ENCODE measurements at regions not wholly inside any gene's neighbourhood (a gene's known extent, or its start where the extent isn't known, plus 50 kb on each side); places are given as distances from the start of the nearest gene placed in this dataset.
"Not testable (repeated sequence)": the region's sequence is repeated elsewhere in the genome, so short reads cannot be mapped to it uniquely, and the experiment has no call there.

DNA sequence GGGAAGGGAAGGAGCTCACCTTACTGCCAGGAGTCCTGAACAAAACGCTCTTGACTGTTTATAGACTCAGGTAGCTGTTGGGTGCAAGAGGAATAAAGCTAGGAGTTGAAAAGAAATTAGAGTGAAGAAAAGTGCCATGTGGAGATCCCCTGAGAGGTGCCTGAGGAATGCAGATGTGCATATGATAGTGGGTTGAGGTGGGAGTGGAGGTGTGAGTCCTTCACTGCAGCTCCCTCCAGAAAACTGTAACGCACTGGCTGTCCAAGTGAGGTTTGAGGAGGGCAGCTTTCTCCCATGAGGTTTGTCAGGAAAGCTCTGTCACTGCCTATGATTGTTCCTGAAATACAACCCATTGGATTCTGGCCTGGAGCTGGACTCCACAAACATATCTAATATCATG, 904.8 kb upstream of the POT1 start:
- no peaks in the 10 kb centered on the region; the same call in 1 of the 2 replicates for H3K9me3 ChIP-seq
- H3K36me3 ChIP-seq (replicated peaks): no peaks in the 10 kb centered on the region
- DNase-seq (ENCODE audit: low spot score in 2 of 2): no peak
- no peak overlapping the region for H3K4me3 ChIP-seq
- in situ Hi-C loops (cut with MboI; ENCODE audit: low sequenced_read_pairs): no loop called here
- no peaks in the 10 kb centered on the region for H3K4me1 ChIP-seq
- H3K27me3 ChIP-seq (ENCODE audit: low read depth): no peaks in the 10 kb centered on the region

GRCh38 chr7:125833839-125834238, 904.2 kb upstream of the POT1 start:
- in situ Hi-C loops (cut with MboI; ENCODE audit: low sequenced_read_pairs): no loop called here
- Histone ChIP-seq H3K4me3 (no peak overlapping the region), H3K36me3 (replicated peaks) (no peaks in the 10 kb centered on the region), H3K27me3 (ENCODE audit: low read depth) (no peaks in the 10 kb centered on the region), H3K9me3 (peaks cover 3% of the 10 kb centered on the region; the same call in 1 of the 2 replicates), H3K4me1 (no peaks in the 10 kb centered on the region)
- no peak for DNase-seq (ENCODE audit: low spot score in 2 of 2)

- Histone ChIP-seq H3K36me3 (replicated peaks) (no peaks in the 10 kb centered on the region), H3K9me3 (peaks cover 3% of the 10 kb centered on the region; the same call in 1 of the 2 replicates), H3K4me3 (no peak overlapping the region), H3K4me1 (no peaks in the 10 kb centered on the region), H3K27me3 (ENCODE audit: low read depth) (no peaks in the 10 kb centered on the region)
- in situ Hi-C loops (cut with MboI; ENCODE audit: low sequenced_read_pairs): no loop called here
- DNase-seq (ENCODE audit: low spot score in 2 of 2): no peak
Measured at GRCh38 chr7:125830743-125831142, 901.1 kb upstream of the POT1 start.

GRCh38 chr7:125828153-125828700, 898.6 kb upstream of the POT1 start:
- Histone ChIP-seq H3K4me3 (no peak overlapping the region), H3K9me3 (peaks cover 3% of the 10 kb centered on the region; the same call in 1 of the 2 replicates), H3K27me3 (ENCODE audit: low read depth) (no peaks in the 10 kb centered on the region), H3K4me1 (no peaks in the 10 kb centered on the region), H3K36me3 (replicated peaks) (no peaks in the 10 kb centered on the region)
- in situ Hi-C loops (cut with MboI; ENCODE audit: low sequenced_read_pairs): no loop called here
- no peak for DNase-seq (ENCODE audit: low spot score in 2 of 2)

- DNase-seq (ENCODE audit: low spot score in 2 of 2): no peak
- in situ Hi-C loops (cut with MboI; ENCODE audit: low sequenced_read_pairs): no loop called here
- H3K27me3 ChIP-seq (ENCODE audit: low read depth): no peaks in the 10 kb centered on the region
- no peaks in the 10 kb centered on the region for H3K4me1 ChIP-seq
- H3K9me3 ChIP-seq: no peaks in the 10 kb centered on the region
- no peak overlapping the region for H3K4me3 ChIP-seq
- H3K36me3 ChIP-seq (replicated peaks): no peaks in the 10 kb centered on the region
Measured at GRCh38 chr7:125823538-125823937, 893.9 kb upstream of the POT1 start.

DNA sequence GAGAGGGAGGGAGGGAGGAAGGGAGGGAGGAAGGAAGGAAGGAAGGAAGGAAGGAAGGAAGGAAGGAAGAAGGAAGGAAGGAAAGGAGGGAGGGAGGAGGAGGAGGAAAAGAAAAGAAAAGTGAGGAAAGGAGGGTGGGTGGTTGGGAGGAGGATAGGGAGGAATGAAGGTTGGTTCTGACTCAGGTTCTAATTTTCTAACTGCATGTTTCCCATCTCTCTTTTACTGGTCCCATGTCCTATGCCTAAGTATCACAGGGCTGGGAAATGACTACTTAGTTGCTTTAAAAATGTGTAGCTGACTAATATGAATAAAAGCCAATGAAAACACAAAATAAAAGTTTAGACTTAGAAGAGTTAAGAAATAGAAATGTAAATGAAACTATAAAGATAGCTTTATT, 890.9 kb upstream of the POT1 start:
- no peak overlapping the region for H3K4me3 ChIP-seq
- no peaks in the 10 kb centered on the region for H3K4me1 ChIP-seq
- no peak for DNase-seq (ENCODE audit: low spot score in 2 of 2)
- H3K27me3 ChIP-seq (ENCODE audit: low read depth): no peaks in the 10 kb centered on the region
- in situ Hi-C loops (cut with MboI; ENCODE audit: low sequenced_read_pairs): no loop called here
- no peaks in the 10 kb centered on the region for H3K36me3 ChIP-seq (replicated peaks)
- no peaks in the 10 kb centered on the region for H3K9me3 ChIP-seq

DNA sequence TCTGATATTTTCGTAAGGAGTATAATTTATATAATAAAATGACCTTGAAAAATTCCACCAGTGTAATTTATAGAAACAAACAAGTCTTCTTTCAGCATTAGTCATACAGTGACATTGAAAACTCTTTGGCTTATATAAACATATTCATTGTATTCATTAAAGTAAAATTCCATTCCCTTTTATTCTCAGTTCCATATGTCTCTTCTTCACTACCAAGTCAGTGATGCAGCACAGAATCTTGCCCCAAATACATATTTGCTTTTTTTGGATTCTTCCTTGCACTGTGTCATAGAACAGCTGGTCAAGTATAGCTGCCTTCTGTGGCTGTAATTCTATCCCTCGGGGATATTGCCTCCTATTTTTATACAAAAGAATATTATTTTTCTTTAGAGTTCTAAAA, 884.5 kb upstream of the POT1 start:
- Histone ChIP-seq H3K9me3 (no peaks in the 10 kb centered on the region), H3K27me3 (ENCODE audit: low read depth) (no peaks in the 10 kb centered on the region), H3K4me3 (no peak overlapping the region), H3K36me3 (replicated peaks) (no peaks in the 10 kb centered on the region), H3K4me1 (no peaks in the 10 kb centered on the region; the same call in 1 of the 2 replicates)
- in situ Hi-C loops (cut with MboI; ENCODE audit: low sequenced_read_pairs): no loop called here
- DNase-seq (ENCODE audit: low spot score in 2 of 2): no peak

DNA sequence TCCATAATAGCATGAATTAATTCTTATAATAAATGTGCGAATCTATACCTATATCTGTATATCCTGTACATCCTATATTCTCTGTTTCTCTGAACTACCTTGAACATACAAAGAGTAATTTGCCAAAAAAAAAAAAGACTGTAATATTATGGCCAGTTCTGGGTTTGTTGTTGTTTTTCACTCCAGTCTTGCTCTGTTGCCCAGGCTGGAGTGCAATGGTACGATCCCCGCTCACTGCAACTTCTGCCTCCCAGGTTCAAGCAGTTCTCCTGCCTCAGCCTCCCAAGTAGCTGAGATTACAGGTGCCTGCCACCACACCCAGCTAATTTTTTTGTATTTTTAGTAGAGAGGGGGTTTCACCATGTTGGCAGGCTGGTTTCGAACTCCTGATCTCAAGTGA, 876.9 kb upstream of the POT1 start:
- in situ Hi-C loops (cut with MboI; ENCODE audit: low sequenced_read_pairs); DNase-seq (ENCODE audit: low spot score in 2 of 2); H3K4me1 ChIP-seq; H3K9me3 ChIP-seq; H3K27me3 ChIP-seq (ENCODE audit: low read depth); H3K36me3 ChIP-seq (replicated peaks); H3K4me3 ChIP-seq: not testable (repeated sequence)

- Histone ChIP-seq H3K4me1 (no peaks in the 10 kb centered on the region), H3K27me3 (ENCODE audit: low read depth) (no peaks in the 10 kb centered on the region), H3K9me3 (no peaks in the 10 kb centered on the region), H3K36me3 (replicated peaks) (no peaks in the 10 kb centered on the region), H3K4me3 (no peak overlapping the region)
- in situ Hi-C loops (cut with MboI; ENCODE audit: low sequenced_read_pairs): no loop called here
- DNase-seq (ENCODE audit: low spot score in 2 of 2): no peak
Measured at GRCh38 chr7:125804273-125804672, 874.6 kb upstream of the POT1 start.

DNA sequence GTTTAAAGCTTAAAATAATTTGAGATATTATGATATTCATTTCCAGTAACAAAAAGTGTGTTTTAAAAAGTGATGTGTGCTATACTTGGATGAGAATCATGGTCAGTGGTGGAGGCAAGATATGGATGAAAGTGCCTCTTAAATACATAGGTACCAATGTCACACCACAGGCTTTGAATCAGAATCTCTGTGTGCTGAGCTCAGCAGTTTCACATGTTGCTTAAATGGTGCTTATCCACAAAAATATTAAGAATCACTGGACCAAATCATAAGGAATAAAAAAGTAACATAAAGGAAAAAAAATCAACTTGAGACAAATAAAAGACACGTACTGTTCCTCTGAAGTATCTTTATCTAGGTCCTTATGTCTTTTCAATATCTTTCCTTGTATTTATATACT, 850.5 kb upstream of the POT1 start:
- Histone ChIP-seq H3K4me3 (no peak overlapping the region), H3K27me3 (ENCODE audit: low read depth) (no peaks in the 10 kb centered on the region), H3K36me3 (replicated peaks) (no peaks in the 10 kb centered on the region), H3K4me1 (no peaks in the 10 kb centered on the region), H3K9me3 (no peaks in the 10 kb centered on the region)
- DNase-seq (ENCODE audit: low spot score in 2 of 2): no peak
- in situ Hi-C loops (cut with MboI; ENCODE audit: low sequenced_read_pairs): no loop called here

DNA sequence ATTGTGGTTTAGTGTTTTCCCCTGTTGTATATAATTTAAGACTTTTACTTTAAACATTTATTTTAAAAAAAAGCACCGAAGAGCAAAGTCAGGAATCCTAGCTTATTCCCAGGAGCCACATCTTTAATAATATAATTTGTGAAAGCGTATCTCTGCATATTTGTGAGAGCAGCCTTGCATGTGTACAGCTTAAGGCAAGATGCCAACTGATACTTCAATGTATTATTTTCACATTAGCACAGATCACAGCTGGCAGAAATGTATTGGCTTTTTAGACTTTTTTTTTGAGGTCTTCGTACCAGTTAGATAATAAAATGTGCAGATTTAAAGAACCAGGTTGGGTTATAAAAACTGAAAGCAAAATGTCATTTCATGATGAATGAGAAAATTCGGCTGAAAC, 845.7 kb upstream of the POT1 start:
- peaks cover 11% of the 10 kb centered on the region for H3K4me1 ChIP-seq
- H3K4me3 ChIP-seq: no peak overlapping the region
- no peaks in the 10 kb centered on the region for H3K36me3 ChIP-seq (replicated peaks)
- DNase-seq (ENCODE audit: low spot score in 2 of 2): no peak
- H3K27me3 ChIP-seq (ENCODE audit: low read depth): no peaks in the 10 kb centered on the region
- no peaks in the 10 kb centered on the region for H3K9me3 ChIP-seq
- in situ Hi-C loops (cut with MboI; ENCODE audit: low sequenced_read_pairs): no loop called here

GRCh38 chr7:125773113-125773785, 843.6 kb upstream of the POT1 start:
- H3K9me3 ChIP-seq: no peaks in the 10 kb centered on the region
- in situ Hi-C loops (cut with MboI; ENCODE audit: low sequenced_read_pairs): no loop called here
- H3K4me1 ChIP-seq: peaks cover 11% of the 10 kb centered on the region
- H3K36me3 ChIP-seq (replicated peaks): no peaks in the 10 kb centered on the region
- H3K27me3 ChIP-seq (ENCODE audit: low read depth): no peaks in the 10 kb centered on the region
- no peak overlapping the region for H3K4me3 ChIP-seq
- DNase-seq (ENCODE audit: low spot score in 2 of 2): peak in 1 of 2 experiments; percentile 16

- in situ Hi-C loops (cut with MboI; ENCODE audit: low sequenced_read_pairs): no loop called here
- peak; percentile 26 to 77 for DNase-seq (ENCODE audit: low spot score in 2 of 2)
- peaks cover 25% of the 10 kb centered on the region for H3K4me1 ChIP-seq
Measured at GRCh38 chr7:125747966-125748365, 818.3 kb upstream of the POT1 start.

DNA sequence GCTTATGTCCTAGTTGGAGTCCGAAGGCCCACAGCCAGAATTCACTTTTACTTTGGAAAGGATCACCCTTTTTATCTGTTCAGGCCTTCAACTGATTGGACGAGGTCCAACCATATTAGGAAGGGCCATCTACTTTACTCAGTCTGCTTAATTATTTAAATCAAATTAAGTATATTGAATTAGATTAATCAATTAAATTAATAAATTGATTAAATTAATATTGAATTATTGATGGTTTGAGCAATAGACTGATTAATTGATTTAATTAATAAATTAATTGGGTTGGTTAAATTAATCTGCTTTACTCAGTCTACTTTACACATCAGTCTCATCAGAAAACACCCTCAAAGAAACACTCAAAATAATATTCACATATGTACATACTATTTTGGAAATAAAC, 816.9 kb upstream of the POT1 start:
- Histone ChIP-seq H3K4me1 (peaks cover 25% of the 10 kb centered on the region), H3K4me3 (no peak overlapping the region), H3K36me3 (replicated peaks) (no peaks in the 10 kb centered on the region; the same call in 1 of the 2 replicates), H3K27me3 (ENCODE audit: low read depth) (no peaks in the 10 kb centered on the region), H3K9me3 (no peaks in the 10 kb centered on the region)
- in situ Hi-C loops (cut with MboI; ENCODE audit: low sequenced_read_pairs): no loop called here
- no peak for DNase-seq (ENCODE audit: low spot score in 2 of 2)

More at GRCh38 chr7:125747966-125748365, 818.3 kb upstream of the POT1 start:
- no peaks in the 10 kb centered on the region for H3K27me3 ChIP-seq (ENCODE audit: low read depth)
- no peaks in the 10 kb centered on the region for H3K9me3 ChIP-seq
- H3K4me3 ChIP-seq: no peak overlapping the region
- no peaks in the 10 kb centered on the region for H3K36me3 ChIP-seq (replicated peaks)

- no peaks in the 10 kb centered on the region for H3K36me3 ChIP-seq (replicated peaks)
- no peaks in the 10 kb centered on the region for H3K4me1 ChIP-seq
- no peaks in the 10 kb centered on the region for H3K9me3 ChIP-seq
- no peaks in the 10 kb centered on the region for H3K27me3 ChIP-seq (ENCODE audit: low read depth)
- DNase-seq (ENCODE audit: low spot score in 2 of 2): no peak
- in situ Hi-C loops (cut with MboI; ENCODE audit: low sequenced_read_pairs): no loop called here
- H3K4me3 ChIP-seq: no peak overlapping the region
Measured at GRCh38 chr7:125727215-125727614, 797.6 kb upstream of the POT1 start.
